Activated CD4-positive, alpha-beta T cell treated with anti-CD3 and anti-CD28 coated beads, Interleukin-2, Interleukin-4, amounts not matched to agents 100 ng/mL and 50 ng/mL, durations not matched to agents 16 hours and 8 hours (primary cell): ENCODE measurements at regions not wholly inside any gene's neighbourhood (a gene's known extent, or its start where the extent isn't known, plus 50 kb on each side); places are given as distances from the start of the nearest gene placed in this dataset.
"Not testable (repeated sequence)": the region's sequence is repeated elsewhere in the genome, so short reads cannot be mapped to it uniquely, and the experiment has no call there.

Source experiments
- DNase-seq: peaks from one replicate; pipeline ENCODE4 v3.0.0-alpha.2; 2020; ENCODE audit warnings: low spot score

DNA sequence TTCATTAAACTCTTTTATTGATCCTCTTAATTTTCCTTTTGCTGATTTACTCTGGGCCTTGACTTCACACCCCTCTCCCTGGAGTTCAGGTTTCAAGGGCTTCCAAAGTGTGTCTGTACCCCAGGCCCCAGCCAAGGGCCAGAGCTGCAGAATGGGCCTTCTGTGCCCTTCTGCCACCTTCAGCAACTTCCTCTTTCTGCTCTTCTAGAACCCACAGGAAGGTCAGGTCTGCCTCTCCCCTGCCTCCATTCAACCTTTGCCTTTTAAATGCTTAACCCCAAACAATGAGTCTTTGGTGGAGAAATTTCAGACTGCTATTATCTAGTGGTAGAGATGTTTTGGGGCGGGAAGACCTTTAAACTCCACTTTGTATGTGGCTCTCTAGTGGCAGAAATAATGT is 63.1 kb downstream of the TSN start:
- DNase-seq: no peak

DNA sequence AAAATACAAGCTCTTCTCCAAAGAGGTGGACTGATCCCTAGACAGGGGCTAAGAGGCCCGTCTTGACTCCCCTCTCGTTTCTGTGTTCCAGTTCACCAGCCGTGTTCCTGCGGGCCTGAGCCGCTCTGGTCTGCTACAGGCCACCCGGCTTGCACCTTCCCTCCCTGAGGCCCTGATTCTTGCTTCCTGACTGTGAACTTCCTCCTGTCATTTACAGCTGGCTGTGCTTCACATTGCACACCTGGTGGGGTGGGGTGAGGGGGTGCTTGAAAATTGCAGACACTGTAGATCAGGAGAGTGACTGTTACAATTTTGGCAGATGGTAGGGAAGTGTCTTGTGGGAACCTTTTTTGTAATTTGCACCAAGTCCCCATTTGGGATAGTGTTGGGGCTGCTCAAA is 64.4 kb downstream of the TSN start:
- DNase-seq: no peak

DNA sequence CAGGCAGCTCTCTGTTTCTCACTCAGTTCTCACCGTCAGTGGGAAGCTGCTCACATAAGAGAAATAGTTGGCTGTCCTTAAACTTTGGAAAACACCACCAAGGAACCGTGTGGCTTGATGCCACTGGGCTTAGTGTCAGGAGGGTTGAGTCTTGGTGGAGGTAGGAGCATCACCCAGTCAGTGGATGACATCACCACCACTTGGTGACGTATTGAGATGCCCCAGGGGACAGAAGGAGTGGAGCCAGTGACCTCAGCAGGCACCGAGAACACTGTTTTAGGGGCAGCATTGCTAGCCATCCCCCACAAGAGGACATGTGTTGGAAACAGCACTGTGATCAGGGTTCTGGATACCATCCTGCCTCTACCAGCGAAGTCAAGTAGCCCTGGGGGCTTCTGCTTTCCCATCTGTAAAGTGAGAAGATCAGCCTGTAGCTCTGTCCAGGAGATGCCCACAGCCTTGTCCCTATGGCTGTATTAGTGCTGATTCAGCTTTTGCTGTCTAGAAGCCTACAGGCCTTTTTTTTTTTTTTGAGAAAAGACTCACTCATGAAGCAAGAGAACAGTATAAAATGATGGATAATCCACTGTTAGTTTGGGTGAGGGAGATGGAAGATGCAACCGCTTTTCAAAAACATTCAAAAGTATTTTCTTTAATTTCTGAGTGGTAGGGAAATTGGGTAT is 66.2 kb downstream of the TSN start:
- no peak for DNase-seq

DNA sequence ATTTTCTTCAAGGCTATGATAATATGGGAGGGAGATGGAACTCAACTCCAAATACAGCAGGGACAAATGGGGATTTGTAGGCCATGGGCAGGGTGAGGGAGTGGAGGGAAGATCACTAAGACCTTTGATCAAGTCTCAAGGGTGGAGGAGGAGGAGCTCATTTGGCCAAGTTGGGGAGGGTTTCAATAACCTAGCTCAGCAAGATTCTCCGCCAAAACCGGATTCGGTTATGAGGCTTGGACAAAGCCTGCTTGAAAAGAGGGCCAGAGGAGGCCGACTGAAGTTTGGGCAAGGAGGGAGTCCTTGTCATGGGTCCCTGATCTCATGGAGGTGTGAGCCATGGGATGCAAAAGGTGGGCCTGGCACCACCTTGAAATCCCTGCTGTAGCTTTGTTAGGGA is 68.8 kb downstream of the TSN start:
- DNase-seq: no peak

DNA sequence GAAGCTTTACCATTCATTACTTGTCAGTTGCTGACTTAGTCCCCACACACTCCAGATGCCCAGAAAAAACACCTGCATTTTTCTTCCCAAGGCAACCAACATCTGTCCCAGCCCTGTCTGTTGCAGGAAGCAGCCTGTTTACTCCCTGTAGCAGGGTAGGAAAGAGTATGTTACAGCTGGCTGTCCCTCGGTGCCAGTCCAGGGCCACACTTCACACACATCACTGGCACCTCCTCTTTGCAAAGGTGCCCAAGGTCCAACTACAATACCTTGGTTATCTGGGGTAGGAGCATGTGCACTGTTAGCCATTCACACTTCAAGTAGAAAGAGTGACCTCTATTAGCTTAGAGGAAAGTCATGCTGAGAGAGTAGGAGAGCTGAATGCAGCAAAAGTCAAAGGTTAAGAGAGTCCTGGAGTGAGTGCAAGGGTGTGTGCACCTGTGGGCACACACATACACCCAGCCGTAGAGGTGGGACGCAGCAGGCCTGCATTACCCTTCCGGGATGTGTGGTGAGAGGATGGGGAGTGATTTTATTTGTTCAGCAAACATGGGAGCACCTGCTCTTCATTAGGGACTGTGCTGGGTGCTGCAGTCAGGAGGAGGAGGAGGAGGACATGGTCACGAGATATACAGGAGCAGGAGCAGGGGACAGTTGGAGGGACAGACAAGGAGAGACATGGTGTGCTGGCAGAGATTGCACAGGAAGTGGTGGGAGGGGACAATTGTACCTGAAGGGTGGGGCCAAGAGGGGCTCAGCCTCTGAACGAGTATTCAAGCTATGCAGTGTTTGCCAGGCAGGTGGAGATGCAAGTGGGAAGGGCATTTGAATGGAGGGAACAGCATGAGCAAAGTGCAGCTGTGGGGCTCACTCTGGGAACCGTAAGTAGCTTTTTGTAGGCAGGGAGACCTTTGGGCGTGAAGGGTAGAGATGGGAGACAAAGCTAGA is 69.8 kb downstream of the TSN start:
- DNase-seq: no peak

DNA sequence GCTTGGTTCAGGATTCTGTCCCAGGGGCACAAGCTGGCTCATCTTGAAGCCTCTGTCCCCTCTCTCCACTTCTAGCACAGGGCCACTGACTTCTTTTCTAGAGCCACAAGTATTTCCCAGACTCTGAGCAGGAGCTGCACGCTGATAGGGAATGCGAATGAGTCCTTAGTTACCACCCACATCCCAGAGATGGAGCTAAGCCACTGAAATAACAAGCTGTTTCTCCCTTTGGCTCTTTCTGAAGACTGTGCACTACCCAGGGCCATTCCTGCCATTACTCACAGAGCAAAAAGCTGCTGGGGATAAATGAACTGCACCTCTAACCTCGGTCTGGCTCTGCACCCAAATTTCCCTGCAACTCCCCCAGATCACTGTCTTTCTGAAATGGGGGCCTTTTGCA is 70.6 kb downstream of the TSN start:
- no peak for DNase-seq

DNA sequence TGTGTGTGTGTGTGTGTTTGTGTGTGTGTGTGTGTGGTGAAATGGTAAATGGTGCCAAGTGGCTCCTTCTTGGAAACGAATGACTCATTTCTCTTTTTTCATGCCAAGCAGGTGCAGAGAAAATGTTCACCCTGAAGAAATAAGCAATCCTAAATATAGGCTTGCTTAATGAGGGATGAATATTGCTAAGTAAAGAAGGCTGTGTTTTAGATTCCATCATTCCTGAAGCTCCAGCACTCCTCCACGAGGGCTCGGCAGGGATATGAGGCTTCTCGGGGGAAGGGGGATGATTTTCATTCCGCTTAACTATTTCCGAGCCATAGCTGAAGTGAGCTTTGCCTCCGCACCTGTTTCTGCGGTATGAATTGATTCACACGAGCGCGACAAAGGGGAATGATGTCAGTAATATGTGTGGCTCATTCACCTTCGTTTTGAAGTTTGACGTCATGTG is 72.9 kb downstream of the TSN start:
- DNase-seq: no peak

DNA sequence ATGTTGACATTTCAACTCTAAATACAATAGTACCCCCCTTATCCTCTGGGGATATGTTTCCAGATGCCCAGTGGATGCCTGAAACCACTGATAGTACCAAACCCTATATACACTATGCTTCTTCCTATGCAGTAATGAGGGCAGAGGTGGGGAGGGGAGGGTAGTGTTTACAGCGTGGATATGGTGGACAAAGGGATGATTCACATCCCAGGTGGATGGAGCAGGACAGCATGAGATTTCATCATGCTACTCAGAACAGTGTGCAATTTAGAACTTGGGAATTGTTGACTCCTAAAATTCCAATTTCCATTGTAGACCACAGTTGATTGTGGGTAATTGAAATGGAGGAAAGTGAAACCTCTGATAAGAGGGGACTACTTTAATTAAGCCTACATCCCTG is 75.4 kb downstream of the TSN start:
- no peak for DNase-seq

DNA sequence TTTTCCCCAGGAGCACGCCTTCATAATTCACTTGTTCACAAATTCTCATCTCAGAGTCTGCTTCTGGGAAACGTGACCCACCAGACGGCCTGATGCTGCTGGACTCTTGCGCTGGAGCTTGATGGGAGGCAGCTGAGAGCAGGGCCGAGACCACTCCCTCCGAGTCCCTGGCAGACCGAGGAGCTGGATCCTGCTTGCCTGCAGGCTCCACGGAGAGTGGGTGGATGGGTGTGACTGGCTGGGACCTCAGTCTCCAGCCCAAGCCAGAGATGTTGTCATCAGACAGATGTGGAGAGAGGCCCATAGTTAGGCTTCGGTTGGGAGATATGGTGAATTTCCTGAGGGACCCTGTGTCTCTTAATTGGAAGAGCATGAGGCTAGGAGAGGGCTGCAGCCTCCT is 76.4 kb downstream of the TSN start:
- no peak for DNase-seq

DNA sequence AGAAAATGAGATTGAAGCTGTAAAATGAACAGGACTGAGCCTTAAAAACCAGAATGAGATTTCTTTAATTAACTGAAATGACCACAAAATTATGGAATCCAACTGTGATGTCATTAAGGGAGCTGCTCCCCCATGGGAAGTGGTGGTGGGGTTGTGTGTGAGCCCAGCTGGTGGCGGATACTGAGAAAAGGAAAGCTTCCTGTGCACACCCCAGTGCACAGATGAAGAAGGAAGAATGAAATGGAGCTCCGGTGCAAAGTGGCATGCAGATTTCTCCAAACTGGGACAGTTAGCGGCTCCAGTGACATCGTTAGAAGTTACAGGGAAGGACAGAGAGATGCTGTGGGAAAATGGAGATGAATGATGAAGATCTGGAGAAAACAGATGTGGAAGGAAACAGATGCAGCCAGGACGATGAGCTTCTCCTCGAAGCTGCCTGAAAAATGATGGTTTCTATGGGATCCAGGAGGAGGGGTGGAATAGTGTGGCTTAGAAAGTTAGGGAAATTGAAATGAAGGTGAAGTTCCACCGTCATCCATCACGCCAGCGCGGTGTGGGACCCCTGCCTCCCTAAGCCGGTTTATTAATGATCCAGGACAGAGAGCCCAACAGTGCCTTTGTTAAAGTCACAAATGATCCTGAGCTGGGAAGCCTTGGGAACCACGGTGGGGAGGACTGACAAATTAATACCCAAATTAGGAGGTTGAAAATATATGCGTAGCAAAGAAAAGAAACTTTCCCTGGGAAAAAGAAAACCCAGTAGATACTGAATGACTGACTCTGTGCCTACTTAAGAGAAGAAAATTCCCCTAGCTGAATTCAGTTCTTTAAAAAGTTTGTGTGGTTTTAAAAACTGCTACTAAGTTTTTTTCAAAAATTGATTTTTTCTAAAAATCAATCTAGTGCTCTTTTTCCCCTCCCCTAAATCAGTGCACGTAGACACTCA is 77.2 kb downstream of the TSN start:
- no peak for DNase-seq

DNA sequence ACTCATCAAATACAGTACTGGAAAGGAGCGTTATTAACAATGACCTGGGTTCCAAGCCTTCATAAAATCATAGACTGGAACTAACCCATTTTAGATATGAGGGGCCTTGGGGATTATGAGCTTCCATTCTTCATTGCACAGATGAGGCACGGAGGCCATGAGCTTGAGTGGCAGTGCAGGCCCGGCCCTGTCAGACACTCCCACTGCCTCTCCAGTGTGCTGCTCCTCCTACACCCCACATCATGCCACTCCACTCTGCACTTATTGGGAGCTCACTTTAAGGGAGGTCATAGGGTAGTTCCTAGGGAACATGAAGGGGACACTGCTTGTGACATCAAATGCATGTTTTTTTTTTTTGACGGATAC is 77.9 kb downstream of the TSN start:
- no peak for DNase-seq

DNA sequence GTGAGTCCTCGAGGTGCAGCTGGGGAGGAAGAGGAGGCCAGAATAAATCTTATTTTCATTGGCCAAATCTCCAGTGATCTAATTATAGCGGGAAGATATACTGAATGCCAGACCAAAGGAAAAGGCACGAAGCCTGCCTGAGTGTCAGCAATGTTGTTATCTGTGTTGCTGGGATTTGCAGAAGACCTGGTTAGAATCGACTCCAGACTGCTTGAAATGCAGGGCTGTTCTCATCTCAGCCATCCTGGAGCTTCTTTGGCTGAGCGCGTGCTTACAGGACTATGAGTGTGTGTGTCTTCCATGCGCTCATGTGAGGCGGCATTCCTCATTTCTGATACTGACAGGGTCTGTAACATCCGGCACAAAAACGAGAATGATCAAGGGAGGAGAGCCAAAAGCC is 81.2 kb downstream of the TSN start:
- DNase-seq: no peak

DNA sequence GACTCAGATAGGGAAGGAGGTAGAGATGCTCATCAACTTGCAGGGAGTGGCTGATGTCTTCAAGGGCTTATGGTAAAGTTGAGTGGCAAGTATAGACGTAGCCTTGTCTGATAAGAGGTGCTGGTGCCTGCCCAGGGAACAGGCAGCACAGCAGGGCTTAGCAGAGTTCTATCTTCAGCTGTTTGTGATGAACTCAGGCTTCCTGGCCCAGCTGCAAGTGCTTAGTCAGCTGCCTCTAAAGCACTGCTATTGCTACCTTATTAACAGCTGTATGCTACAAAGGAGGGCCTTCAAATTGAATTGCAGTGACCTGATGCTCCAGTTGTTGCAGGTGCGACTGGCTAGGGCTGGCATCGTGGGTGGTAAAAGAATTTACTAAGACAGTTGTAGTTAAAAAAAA is 82.1 kb downstream of the TSN start:
- no peak for DNase-seq

DNA sequence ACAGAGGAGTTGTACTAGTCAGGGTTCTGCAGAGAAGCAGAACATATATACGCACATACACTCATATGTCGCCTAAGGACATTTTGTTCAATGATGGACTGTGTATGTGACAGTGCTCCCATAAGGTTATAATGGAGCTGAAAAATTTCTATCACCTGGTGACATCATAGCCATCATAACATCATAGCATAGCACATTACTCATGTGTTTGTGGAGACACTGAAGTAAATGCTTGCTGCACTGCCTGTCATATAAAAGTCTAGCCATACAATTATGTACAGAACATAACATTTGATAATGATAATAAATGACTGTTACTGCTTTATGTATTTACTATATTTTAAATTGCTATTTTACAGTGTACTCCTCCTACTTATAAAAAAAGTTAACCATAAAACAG is 83.1 kb downstream of the TSN start:
- no peak for DNase-seq

DNA sequence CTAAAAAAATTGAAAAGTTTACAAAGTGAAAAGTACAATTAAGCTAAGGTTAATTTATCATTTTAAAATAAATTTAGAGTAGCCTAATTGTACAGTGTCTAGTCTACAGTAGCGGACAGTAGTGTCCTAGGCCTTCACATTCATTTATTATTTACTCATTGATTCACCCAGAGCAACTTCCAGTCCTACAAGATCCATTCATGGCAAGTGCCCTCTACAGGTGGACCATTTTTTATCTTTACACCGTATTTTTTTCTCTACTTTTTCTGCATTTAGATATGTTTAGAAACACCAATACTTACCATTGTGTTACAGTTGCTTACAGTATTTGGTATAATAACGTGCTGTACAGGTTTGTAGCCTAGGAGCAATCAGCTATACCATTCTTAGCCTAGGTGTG is 84.1 kb downstream of the TSN start:
- DNase-seq: no peak

DNA sequence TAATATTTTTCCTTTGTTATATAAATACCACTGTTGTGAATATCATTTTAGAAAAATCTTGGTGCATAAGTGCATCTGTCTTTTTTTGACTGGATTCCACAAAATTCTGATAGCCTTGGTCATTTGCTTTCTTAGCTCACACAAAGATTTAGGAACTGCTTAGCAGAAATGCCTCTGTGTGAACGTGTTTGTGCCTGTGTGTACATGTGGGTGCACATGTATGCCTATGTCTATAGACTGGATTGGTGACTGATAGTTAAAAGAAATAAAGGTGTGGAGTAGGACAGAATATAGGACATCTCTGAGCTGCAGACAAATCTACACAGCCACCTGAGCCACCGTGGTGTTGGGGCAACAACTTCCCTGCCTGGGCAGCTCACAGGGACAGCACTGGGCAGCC is 93.8 kb downstream of the TSN start:
- DNase-seq: no peak

DNA sequence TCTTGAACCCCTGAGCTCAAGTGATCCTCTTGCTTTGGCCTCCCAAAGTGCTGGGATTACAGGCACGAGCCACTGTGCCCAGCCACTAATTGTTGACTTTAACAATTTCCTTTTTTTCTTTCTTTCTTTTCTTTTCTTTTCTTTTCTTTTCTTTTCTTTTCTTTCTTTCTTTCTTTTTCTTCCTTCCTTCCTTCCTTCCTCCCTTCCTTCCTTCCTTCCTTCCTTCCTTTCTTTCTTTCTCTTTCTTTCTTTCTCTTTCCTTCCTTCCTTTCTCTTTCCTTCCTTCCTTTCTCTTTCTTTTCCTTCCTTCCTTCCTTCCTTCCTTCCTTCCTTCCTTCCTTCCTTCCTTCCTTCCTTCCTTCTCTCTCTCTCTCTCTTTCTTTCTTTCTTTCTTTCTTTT is 97.7 kb downstream of the TSN start:
- not testable (repeated sequence) for DNase-seq

DNA sequence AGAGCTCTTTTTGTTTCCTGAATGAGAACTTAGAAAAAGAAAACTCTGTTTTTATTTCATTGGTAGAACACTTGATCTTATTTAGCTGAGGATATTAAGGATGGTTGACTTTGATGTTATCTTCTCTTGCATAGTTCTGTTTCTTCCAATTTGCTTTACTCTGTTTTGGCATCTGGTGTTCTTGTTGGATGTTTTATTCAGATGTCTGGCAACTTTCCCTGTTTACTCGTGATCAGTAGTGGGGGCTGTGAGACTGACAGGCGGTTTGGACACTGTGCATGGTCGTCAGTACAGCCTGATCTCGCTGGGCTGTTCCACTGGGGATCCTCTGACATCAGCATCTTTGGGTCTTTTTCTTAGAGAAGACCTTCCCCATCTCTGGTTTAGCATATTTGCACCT is 100.1 kb downstream of the TSN start:
- DNase-seq: no peak

DNA sequence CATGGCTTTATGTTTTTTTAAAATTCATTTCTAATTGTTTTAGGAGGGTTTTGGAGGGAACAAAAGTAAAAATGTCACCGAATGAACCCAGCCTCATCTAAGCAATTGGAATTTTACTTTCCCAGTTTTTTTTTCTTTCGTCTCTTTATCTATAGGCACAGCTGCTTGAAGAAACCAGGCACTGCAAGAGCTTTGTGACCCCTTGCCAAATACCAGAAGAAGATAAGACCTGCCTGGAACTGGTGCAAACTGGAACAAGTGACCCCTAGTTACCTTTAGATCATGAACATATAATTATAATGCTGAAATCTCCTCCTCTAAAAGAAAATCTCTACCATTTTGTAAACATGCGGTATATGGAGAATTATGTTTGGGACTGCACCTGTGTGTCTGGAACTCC is 100.9 kb downstream of the TSN start:
- DNase-seq: no peak

DNA sequence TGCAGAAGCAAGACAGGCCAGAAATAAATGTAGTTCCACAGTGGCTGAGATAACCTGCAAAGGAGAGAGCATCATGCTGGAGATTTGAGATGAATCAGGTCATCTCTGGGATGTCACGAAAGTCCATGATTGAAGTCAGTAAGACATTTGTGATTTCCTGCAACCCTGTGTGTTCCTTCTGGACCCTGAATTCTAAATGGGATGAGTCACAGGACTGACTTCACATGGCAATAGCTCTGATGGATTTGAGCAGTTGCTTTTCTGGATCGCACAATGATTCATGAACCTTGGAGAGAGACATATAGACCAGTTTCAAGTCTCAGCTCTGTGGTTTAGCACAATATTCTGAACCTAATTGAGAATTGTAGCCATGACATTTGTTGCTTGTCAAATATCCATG is 102.9 kb downstream of the TSN start:
- no peak for DNase-seq

DNA sequence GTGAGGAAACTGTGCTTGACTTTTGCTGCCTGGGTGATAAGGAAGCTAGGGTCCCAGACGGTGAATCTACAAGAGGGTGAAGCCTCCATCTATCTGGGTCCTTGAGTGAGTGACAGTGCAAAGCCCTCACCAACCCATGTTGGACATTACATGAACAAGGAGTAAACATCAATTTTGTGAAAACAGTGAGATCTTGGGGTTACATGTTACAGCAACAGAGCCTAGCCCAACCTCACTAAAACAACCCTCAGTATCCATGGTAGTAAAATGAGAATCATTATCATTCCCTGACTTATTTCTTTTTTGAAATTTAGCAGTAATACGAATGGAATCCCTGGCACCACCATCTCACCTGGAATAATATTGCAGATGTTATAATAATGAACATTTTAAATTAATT is 103.4 kb downstream of the TSN start:
- no peak for DNase-seq

DNA sequence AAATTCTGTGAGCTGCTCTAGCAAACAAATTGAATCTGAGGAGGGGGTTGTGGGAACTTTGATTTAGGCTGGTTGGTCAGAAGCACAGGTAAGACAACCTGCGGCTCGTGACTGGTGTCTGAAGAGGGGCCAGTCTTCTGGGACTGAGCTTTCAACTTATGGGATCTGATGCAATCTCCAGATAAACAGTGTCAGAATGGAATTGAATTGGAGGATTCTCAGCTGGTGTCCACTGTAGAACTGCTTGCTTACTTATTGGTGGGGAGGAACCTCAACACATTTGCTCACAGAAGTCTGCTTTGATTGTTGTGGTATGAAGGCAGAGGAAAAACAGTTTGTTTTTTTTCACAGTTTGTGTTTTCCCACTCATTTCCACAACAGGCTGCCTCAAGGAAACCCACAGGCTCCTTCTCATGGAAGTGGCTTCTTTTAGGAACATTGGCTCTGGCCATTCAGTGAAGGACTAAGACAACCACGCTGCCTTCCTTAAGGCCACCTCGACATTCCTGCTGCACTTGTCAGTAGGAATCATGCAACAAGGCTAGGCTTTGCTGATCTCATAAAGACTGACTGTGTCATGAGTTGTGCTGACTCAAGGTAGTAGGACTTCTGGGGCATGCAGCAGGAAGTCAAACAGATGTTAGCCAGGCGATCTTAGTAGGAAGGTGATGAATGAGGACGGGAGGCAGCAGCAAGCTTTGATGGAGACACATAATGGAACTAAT is 104.7 kb downstream of the TSN start:
- DNase-seq: no peak
